Epidermal melanocyte (primary cell): ENCODE measurements at regions not wholly inside any gene's neighbourhood (a gene's known extent, or its start where the extent isn't known, plus 50 kb on each side); places are given as distances from the start of the nearest gene placed in this dataset.
"Not testable (repeated sequence)": the region's sequence is repeated elsewhere in the genome, so short reads cannot be mapped to it uniquely, and the experiment has no call there.

ENCODE experiments used
- DNase-seq: peaks from one replicate; pipeline ENCODE4 v3.0.0; 2011; ENCODE audit warnings: low spot score; ENCODE audit not compliant: insufficient read length

GRCh38 chr1:177891809-177892208, 78.0 kb downstream of the SEC16B start:
- DNase-seq, result no peak

- no peak for DNase-seq
Observed at GRCh38 chr1:177890479-177890878, 79.4 kb downstream of the SEC16B start.

GRCh38 chr1:177884479-177885021, 85.3 kb downstream of the SEC16B start:
- no peak for DNase-seq

- no peak for DNase-seq
Observed at GRCh38 chr1:177883581-177883980, 86.3 kb downstream of the SEC16B start.

- no peak for DNase-seq
Observed at GRCh38 chr1:177880339-177880891, 89.4 kb downstream of the SEC16B start.

GRCh38 chr1:177877086-177877485, 92.8 kb downstream of the SEC16B start:
- DNase-seq, result no peak

GRCh38 chr1:177873238-177873637, 96.6 kb downstream of the SEC16B start:
- DNase-seq, result no peak

GRCh38 chr1:177872308-177872900, 97.5 kb downstream of the SEC16B start:
- no peak for DNase-seq

GRCh38 chr1:177871613-177872307, 98.1 kb downstream of the SEC16B start:
- DNase-seq, result no peak

- DNase-seq, result no peak
Observed at GRCh38 chr1:177869586-177869985, 100.3 kb downstream of the SEC16B start.

GRCh38 chr1:177869011-177869410, 100.8 kb downstream of the SEC16B start:
- not testable (repeated sequence) for DNase-seq

- no peak for DNase-seq
Observed at GRCh38 chr1:177865807-177866206, 104.1 kb downstream of the SEC16B start.

GRCh38 chr1:177864538-177865305, 105.1 kb downstream of the SEC16B start:
- peak; percentile 27 for DNase-seq

GRCh38 chr1:177863796-177864195, 106.1 kb downstream of the SEC16B start:
- DNase-seq, result no peak

- DNase-seq, result no peak
Observed at GRCh38 chr1:177862916-177863315, 106.9 kb downstream of the SEC16B start.

GRCh38 chr1:177859572-177859971, 110.3 kb downstream of the SEC16B start:
- no peak for DNase-seq

GRCh38 chr1:177858332-177858821, 111.5 kb downstream of the SEC16B start:
- no peak for DNase-seq

GRCh38 chr1:177857285-177857684, 112.6 kb downstream of the SEC16B start:
- DNase-seq, result no peak

GRCh38 chr1:177854951-177855350, 114.9 kb downstream of the SEC16B start:
- no peak for DNase-seq

GRCh38 chr1:177849579-177850290, 120.1 kb downstream of the SEC16B start:
- no peak for DNase-seq

- no peak for DNase-seq
Observed at GRCh38 chr1:177849130-177849529, 120.7 kb downstream of the SEC16B start.
